ENCODE measurements at regions not wholly inside any gene's neighbourhood (a gene's known extent, or its start where the extent isn't known, plus 50 kb on each side); places are given as distances from the start of the nearest gene placed in this dataset.

- TF ChIP-seq CTCF (IDR thresholded peaks at IDR 0.05), result no peak
- DNase-seq (ENCODE audit: low spot score) (no peak), ATAC-seq (ENCODE audit: low FRiP score) (no peak)
Observed at GRCh38 chr10:83990126-83990525, 149.2 kb upstream of the GHITM start.

GRCh38 chr10:83991986-83992753 is 147.1 kb upstream of the GHITM start:
- TF ChIP-seq CTCF (IDR thresholded peaks at IDR 0.05), result no peak
- ATAC-seq (ENCODE audit: low FRiP score) (no peak), DNase-seq (ENCODE audit: low spot score) (no peak)

GRCh38 chr10:83994325-83994724 is 145.0 kb upstream of the GHITM start:
- no peak for DNase-seq (ENCODE audit: low spot score)
- no peak for TF ChIP-seq CTCF (IDR thresholded peaks at IDR 0.05)

GRCh38 chr10:83995738-83996331 is 143.5 kb upstream of the GHITM start:
- ATAC-seq (ENCODE audit: low FRiP score) (no peak), DNase-seq (ENCODE audit: low spot score) (no peak)
- no peak for TF ChIP-seq CTCF (IDR thresholded peaks at IDR 0.05)

More at GRCh38 chr10:83994325-83994724, 145.0 kb upstream of the GHITM start:
- no peak for ATAC-seq (ENCODE audit: low FRiP score)

GRCh38 chr10:84004221-84004620 is 135.1 kb upstream of the GHITM start:
- DNase-seq (ENCODE audit: low spot score) (no peak), ATAC-seq (ENCODE audit: low FRiP score) (no peak)
- no peak for TF ChIP-seq CTCF (IDR thresholded peaks at IDR 0.05)

- DNase-seq (ENCODE audit: low spot score) (no peak), ATAC-seq (ENCODE audit: low FRiP score) (no peak)
- TF ChIP-seq CTCF (IDR thresholded peaks at IDR 0.05), result no peak
Observed at GRCh38 chr10:84005403-84005802, 133.9 kb upstream of the GHITM start.

- DNase-seq (ENCODE audit: low spot score), result no peak
- TF ChIP-seq CTCF (IDR thresholded peaks at IDR 0.05), result no peak
- no peak for ATAC-seq (ENCODE audit: low FRiP score)
Observed at GRCh38 chr10:84007482-84007881, 131.8 kb upstream of the GHITM start.
